Kidney tubule cell (primary cell): ENCODE measurements at regions not wholly inside any gene's neighbourhood (a gene's known extent, or its start where the extent isn't known, plus 50 kb on each side); places are given as distances from the start of the nearest gene placed in this dataset.
A peak's percentile ranks its signal among the peaks of the same experiment; 100 is the strongest.
"Not testable (repeated sequence)": the region's sequence is repeated elsewhere in the genome, so short reads cannot be mapped to it uniquely, and the experiment has no call there.

Source experiments
- DNase-seq: peaks from one replicate; pipeline ENCODE4 v3.0.0-alpha.2; 2018; ENCODE audit warnings: low spot score

DNA sequence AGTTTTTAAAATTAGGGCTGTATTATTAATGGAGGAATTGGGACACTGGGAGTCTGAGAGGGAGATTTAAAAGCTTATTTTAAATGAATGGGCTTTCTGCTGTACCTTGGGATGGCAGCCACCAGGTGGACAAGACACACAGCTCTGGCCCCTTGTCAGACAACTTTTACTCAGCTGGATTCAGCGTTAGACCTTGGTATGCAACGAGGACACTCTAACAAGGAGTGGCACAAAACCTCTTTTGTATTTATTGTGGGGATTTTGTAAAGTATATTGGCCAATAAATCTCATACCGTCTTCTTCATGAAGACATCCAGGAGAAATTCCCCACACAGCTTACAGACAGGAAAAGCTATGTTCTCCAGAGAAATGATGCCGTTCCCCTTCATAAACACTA lies 105.7 kb downstream of the LCA5 start:
- DNase-seq: no peak

DNA sequence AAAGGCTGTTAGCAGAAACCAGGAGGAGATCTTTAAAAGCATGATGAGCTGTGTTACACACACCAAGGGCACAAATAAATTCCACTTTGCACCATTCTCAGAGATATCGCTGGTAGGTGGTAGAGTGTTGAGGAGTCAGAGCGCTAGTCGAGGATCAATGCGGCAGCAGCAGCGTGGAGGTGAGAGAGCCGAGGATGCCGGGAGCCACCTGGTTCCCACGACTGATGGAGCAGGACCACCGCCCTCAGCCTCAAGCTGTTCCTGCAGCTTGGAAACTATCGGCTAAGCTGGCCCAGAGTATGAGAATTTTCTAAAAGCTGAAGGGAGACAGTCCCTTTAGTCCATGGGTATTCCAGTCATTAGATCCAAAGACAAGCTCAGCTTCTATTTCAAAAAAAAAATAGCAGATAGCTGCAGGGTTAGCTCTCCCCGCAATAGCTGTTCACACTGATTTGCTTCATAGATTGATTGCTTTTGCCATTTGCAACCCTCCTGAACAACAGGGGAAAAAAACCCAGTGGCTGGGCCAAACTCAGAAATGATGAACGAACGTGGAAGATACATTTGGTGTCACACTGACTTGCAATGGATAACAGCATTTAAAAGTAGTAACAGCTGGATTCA lies 106.2 kb downstream of the LCA5 start:
- DNase-seq: no peak

DNA sequence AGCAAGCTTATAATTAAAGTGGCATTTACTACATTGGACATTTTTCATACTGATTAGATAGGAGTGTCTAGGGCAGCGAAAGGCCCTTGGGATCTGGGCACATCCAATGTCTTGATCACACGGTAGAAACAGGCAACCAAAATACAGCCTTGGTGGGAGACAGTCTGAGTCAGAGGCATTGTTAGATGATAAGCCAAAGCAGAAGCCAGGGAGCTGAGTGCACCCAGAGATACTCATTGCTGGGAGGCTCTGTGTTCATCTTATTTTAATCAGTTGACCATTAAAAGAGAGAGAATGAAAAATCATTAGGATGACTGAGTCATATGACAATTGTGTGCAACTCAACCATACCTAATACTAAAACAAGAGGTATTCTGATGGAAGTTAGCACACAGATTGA lies 109.5 kb downstream of the LCA5 start:
- DNase-seq: peak; percentile 62

DNA sequence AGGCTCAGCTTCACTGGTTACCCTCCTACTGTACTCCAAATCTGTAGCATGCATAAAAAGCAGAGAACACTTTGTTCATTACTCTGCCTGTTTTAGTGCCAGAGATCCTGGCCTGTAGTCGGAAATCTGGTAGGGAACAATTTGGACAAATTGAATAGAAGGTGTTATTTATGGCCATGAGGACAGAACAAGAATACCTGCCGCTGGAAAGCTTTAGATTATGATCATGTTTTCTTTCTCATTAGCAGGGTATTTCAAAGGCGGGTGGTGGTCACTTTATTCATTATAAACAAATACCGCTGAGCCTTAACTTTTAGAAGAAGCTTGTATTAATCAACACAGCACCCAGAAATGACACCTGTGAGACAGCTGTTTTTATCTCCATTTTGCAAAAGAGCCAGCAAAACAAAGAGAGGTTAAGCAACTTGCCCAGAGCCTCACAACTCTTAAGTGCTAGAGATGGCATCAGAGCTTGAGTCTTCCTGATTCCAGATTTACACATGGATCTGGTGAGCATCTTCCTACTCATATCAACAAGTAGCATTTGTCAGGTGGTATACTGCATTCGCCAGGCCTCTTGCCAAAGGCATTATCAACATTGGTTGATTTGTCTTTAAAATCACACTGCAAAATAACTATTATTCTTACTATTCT lies 110.5 kb downstream of the LCA5 start:
- DNase-seq: no peak

DNA sequence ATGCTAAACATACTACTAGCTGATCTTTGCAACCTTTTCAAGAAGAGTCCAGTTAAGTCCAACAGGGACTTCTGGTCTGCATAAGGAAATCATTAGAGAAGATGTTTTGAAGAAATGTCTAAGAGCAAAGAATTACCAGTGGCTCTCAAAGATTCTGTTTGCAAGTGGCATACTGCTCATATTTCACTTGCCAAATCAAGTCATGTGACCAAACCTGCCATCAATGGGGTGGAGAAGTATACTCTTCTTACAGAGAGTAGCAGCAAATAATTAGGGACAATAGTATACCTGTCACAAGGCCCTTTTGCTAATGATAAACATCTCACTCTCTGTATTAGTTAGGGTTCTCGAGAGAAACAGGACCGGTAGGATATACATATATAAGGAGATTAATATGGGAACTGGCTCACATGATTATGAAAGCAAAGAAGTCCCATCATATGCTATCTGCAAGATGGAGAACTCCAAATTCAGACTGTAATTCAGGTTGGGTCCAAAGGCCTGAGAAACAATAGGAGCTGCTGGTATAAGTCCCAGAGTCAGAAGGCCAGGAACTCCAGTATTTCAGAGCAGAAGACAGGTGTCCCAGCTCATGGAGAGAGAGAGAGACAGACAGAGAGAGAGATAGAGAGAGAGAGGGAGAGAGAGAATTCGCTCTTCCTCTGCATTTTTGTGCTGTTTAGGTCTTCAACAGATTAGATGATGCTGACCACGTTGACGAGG lies 111.5 kb downstream of the LCA5 start:
- DNase-seq: no peak

DNA sequence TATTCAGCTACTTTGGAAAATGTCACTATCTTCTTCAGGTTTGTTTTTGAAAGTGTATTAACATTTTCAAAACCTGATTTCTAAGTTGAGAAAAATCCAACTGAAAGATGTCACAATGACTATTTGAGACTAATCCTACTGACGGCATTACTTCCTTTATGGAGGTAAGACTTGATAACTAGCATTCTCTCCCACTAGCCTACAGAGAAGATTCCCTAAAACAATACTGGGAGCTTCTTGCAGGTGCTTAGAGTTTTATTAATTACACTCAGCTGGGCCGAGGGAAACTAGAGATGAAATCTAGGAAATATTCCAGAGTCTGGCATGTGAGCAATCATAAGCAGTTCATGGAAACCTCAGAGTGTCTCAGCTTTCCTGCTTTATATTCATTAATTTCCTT lies 114.0 kb downstream of the LCA5 start:
- DNase-seq: no peak

DNA sequence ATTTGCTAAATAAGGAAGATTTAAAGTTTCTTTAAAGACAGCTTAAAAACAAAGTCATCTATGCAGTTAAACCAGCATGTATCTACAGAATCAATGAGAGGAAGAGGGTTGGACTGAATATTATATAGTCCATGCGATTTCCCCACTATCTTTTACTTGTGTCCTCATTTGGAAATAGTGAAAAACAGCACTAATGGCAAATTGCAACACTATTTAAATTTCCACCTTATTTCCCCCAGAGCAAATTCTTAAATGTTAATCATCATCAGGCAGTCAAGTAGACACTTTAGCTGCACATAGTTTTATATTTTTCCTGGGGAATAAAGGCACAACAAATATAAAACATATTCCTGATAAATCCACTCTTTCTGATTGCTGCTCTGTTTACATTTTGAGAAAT lies 114.6 kb downstream of the LCA5 start:
- no peak for DNase-seq

DNA sequence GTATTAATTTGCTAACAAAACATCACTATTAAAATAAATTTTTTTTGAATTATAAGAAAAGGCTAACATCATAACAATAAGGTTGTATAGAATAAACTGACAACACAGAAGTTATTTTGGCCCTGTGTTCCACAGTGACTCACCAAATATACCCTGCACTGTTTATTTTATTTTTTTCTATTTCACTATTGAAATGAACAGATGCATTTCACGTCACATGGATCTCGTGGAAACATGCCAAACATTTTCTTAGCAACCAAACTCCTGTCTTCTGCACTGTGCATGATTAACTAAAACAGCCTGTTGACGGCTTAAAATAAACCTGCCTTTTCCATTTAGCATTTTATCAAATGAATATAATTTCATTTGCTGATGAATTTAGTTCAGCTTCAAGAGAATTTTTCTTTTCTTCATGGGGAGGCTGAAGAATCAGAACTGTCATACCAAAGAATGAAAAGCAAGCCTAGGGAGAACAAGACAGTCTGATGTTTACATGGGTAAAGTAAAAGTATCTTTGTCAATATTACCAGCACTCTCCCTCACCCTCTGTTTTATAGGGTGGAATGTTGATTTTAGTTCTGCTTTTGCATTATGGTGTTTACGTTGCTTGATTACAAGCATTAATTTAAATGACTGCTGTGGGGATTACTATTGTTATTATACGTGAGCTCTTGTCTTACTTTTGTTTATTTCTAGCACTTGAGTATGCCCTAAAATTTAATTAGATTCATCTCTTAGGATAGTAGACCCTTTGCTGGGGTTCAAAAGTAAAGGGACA lies 115.3 kb downstream of the LCA5 start:
- DNase-seq: peak; percentile 82

DNA sequence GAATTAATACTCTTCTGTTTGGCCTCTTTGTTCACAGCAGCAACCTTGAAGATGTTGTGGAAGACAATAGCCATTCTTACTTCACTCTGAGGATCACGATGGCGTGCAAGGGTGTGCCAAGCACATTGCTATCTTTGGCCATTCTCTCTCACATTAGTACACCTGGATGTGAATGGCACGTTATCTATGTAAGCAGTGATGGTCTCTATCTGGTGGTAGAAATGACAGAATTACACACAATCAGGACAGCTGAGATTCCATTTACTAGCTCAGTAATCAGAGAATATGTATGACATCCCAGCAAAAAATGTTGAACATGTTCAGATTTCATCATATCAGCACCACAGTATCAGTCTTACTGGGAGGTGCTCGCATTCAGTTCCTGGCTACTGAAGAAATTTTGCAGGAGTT lies 116.2 kb downstream of the LCA5 start:
- DNase-seq: no peak

DNA sequence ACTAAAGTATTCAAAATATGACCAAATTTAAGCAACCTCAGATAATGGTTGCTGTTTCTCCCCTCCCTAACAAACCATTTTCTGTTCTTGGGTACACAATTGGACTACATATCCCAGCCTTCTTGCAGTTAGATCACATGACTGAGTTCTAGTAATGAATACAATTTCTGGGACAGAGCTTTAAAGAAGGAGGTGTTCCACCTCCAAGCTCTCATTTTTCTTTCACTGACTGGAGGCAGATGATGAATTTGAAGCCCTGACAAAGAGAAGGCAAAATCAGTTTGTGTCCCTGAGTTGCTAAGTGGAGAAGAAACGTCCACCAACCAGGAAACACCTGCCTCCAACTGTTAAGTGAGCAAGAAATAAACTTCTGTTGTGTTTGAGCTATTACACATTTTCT lies 117.2 kb downstream of the LCA5 start:
- no peak for DNase-seq

DNA sequence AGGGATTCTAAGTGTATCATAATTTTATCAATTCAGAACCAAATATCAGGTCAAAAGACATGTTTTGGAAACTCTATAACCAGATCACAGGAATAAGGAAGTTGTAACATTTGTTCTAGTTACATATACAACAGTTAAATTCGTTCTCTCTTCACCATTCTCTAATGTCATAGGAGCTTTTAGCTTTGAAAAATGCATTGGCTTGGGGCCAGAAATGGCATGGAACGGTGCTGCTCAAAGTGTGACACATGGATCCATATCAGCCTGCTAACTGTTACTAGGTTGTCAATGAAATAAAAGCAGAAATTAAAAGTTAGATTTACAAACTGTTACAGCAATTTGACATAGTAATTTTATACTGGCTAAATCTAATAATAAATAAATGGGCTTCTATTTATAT lies 120.3 kb downstream of the LCA5 start:
- no peak for DNase-seq

DNA sequence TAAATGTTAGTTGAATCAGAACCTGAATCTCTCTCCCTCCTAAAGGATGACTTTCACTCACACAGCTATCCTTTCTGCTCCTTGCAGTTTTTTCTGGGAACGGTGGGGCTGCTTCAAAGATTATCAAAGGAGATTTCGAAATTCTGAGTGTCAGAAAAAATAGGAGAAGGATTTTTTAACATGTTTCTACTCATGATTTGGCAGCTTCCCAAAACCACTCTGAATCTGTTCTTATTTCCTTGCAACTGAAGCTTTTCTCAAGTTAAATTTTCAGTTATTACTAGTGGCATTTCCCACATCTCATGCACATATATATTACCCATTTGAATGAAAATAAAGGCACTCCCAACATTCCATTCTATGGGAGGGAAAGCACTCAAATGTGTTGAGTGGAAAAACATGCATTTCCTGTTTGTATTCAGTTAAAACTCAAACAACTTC lies 123.6 kb downstream of the LCA5 start:
- DNase-seq: no peak

DNA sequence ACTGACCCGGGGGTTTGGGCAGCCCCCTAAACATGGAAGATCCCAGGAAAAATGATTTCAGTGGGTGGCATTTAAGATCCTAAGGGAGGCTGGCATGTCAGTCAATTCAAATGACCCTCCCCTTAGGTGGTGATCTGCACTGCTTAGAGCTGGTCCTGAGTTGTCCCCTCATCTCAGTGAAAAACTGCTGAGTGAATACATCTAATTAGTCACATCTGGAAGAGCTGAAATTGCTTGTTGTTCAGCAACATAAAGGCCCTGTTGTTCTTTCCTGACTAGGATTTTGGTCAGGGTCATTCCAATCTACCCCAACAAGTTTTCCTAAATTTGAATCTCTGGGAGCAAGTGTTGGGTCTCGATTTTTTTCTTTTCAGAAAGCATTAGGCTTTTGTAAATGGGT lies 126.4 kb downstream of the LCA5 start:
- DNase-seq: no peak

DNA sequence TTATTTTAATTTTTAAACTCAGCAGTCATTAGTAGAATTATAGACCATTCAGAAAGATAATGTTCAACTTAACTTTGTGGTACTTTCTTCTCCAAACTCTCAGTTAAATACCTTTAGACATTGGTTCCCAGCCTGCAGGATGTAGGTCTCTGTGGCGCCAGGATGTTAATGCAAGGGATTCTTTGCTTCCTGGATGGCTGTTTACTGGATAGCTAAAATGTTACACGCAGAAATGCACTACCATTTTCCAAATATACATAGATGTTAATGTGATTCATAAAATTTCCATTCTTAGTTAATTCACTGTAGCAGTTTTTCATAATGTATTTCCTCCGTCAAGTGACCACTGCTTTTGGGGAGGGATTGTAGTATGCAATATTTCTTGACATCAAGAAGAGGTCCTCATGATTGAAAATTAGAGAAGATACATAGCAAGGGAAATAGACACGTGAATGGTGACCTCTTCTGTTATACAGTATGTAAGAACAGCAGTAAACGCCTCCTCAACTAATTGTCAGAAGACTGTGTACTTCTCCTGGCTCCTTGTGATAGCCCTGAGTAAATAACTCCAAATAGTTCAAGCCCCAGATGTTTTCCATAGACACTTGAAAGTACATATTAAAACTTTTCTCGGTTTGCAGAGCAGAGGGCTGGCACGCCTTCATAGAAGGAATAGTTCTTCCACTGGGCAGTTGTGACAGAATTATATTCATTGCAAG lies 128.8 kb downstream of the LCA5 start:
- no peak for DNase-seq

DNA sequence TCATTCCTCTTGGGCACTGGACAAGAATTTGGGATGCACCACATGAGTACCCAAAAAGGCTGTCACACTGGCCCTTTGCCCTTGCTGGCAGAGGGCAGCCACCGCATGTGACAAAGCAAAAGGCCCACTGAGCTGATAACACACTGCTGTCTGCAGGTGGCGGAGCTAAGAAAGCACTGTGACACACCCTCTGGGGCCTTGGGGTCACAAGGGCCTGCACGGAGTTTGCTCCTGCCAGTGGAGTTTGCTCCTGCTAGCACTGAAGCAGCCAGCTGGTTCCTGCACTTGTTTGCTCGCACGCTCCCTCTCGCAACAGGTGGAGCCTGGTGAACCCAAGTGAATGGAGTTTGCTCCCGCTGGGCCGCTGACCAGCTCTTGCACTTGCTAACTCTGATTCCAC lies 132.6 kb downstream of the LCA5 start:
- no peak for DNase-seq

DNA sequence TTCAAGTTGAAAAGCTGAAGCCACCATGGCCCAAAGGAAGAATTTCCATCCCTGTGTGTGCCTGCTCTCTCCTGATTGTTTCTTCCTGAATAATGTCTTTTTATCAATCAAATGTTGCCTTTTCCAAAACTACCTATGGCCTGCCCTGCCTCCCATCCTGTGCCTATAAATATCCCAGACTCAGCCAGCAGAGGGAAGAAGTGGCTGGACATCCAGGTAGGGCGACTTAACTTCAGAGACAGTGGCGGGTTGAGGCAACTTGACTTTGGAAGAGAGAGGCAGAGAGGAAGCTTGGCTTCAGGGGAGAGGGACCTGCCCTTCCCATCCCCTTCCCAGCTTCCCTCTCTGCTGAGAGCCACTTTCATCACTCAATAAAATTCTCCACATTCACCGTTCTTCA lies 133.0 kb downstream of the LCA5 start:
- DNase-seq: no peak

DNA sequence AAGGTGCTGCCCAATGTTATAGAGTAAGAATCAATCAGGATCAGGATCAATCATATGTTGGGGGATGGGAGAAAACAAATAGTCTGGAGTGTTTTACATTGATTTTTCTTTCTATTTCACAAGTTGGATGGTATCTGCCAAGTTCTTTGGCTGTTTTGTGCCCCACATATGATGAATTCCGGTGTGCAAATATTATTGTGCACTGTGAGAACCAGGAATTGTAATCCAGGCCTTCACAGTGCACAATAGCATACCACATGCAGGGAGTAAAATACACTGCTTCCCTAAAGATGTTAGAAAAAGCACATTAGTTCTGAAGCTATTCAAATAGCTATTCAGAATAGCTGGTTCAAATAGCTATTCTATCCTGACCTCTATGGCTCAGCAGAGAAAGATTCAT lies 133.7 kb downstream of the LCA5 start:
- DNase-seq: no peak

DNA sequence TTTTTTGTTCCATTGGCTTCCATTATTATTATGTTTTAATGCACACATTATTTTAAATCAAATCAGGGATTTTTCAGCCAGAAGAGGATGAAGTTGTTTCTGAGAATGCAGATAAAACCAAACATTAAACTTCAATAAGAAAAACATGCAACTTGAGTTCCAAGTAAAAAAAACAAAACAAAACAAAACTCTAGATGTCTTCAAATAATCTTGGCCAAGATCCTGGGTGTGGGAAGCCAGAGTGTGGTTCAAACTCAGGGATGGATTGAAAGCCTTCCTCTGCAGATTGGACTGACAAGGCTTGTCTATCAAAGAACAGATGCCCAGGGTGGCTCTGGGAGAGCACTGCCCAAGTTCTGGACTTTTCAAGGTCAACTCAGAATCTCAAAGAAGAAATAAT lies 134.1 kb downstream of the LCA5 start:
- no peak for DNase-seq

DNA sequence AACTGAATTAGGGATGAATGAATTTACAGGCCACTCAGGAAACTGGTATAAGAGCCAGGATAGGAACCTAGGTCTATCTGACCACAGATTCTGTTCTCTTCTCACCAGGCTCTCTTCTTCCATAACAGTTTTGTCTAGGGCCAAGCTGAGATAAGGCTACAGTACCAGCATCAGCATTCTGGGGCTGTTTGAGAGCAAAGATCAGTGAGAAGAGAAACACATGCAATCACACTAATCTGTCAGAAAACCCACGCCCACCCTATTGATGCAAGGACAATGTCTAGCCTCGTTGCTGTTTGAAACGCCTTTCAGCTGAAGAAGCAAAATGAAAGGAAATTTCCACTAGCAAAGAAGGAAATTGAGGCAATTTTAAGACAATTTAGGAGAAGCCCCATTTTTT lies 137.7 kb downstream of the LCA5 start:
- DNase-seq: no peak

DNA sequence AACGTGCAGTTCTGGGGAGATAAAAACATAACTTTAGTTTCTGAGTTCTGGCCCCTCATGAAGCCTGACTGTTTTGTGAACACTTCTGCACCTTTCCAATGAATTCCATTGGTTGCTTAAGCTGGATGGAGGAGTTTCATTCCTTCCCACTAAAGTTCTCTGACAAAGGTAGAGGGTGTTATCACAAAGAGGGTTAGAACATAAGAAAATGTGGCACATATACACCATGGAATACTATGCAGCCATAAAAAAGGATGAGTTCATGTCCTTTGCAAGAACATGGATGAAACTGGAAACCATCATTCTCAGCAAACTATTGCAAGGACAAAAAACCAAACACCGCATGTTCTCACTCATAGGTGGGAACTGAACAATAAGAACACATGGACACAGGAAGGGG lies 138.6 kb downstream of the LCA5 start:
- not testable (repeated sequence) for DNase-seq

DNA sequence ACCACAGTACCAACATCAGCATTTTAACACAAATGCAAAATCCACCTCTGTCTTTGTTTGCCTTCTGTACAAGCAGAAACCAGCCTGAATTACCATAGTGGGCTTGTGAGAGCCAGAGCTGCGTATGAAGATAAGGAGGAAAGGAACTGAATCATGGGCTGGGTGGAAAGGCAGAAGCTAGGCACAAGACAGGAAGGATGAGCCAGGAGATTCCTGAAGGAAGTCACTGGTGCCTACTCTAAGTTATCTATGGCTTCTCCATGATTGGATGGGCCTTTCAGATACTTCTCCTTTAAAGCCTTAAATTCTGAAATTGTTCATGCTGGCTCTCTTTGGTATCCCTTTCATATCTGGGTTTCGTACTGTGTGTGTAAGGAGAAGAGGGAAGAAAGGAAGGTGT lies 140.6 kb downstream of the LCA5 start:
- DNase-seq: no peak

DNA sequence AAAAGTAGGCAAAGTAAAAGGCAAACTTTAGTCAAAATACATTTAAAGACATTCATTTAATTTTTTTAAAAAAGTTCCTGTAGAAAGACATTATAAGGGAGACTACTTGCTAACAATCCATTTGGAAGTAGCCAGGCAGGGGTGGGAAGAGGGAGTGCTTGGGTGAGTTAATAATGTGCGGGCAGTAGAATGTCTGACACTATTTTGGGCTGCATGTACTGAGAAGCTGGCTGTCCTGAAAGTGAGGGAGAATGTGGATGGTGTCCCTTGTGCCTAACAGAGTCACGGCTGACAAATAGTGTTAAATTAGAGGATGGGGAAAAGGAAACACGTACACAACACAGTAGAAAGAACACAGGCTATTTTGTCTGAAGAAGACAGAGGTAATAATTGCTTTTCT lies 142.5 kb downstream of the LCA5 start:
- no peak for DNase-seq
